ENCODE measurements at regions not wholly inside any gene's neighbourhood (a gene's known extent, or its start where the extent isn't known, plus 50 kb on each side); places are given as distances from the start of the nearest gene placed in this dataset.

DNA sequence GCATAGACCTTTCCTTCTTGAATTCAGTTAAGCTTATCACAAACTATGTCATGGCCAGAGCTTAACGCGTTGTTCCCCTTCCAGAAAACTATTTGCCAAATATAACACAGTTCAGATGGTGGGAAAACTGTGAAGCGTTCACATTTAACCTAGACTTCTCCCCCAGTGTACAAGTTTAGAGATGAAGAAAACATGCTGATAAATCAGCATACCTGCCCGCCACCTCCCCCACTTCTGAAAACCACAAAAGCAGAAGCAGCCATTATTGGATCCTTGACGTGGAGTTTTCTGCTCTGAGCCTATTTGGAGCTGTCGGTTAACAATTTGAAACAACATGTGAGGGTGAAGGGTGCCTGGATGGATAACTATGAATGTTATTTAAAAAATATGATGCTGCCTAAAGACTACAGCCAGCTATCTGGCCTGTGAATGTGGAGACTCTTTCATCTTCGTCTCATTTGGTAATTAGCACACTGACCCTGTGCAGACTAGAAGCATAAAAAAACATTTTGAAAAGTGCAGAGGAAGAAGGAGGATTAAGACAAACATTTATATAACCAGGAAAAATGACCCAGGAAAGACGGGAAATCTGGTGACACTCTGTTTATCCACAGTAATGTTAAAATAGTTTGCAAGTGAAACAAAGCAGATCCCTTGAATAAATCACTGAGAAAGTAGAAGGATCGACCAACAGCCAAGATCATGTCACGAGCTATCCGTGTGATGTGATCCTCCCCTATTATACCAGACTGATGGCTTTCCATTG lies 408.2 kb downstream of the AEBP2 start:
- no peak for DNase-seq (ENCODE audit: low spot score)
- TF ChIP-seq CTCF (IDR thresholded peaks at IDR 0.05; ENCODE audit: borderline replicate concordance, control extremely low read depth, extremely low read depth, insufficient read depth, missing control alignments), result no peak
- in situ Hi-C loops (cut with MboI; ENCODE audit: low sequenced_read_pairs, unreplicated experiment), result no loop called here

- in situ Hi-C loops (cut with MboI; ENCODE audit: low sequenced_read_pairs, unreplicated experiment), result no loop called here
- TF ChIP-seq CTCF (IDR thresholded peaks at IDR 0.05; ENCODE audit: borderline replicate concordance, control extremely low read depth, extremely low read depth, insufficient read depth, missing control alignments), result no peak
- no peak for DNase-seq (ENCODE audit: low spot score)
These were observed 409.1 kb downstream of the AEBP2 start for GRCh38 chr12:19848421-19848820.

DNA sequence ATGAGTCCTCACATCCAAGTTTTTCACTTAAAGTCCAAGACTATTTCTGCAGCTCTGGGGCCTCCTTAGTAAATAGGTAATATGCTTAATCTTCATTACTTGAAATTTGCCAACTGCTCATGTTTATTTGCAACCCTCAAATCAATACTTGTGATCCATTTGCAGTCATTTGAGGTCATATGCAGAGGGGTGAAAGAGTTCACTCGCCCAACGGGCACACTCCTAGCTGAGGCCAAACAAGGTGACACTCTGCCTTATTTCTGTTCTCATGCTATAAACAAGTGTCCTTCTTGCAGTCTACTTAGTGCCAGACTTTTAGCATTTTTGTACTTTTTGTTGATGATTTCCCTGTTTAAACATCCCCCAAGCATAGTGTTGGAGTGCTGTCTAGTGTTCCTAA lies 409.9 kb downstream of the AEBP2 start:
- in situ Hi-C loops (cut with MboI; ENCODE audit: low sequenced_read_pairs, unreplicated experiment), result no loop called here
- no peak for TF ChIP-seq CTCF (IDR thresholded peaks at IDR 0.05; ENCODE audit: borderline replicate concordance, control extremely low read depth, extremely low read depth, insufficient read depth, missing control alignments)
- DNase-seq (ENCODE audit: low spot score), result no peak

DNA sequence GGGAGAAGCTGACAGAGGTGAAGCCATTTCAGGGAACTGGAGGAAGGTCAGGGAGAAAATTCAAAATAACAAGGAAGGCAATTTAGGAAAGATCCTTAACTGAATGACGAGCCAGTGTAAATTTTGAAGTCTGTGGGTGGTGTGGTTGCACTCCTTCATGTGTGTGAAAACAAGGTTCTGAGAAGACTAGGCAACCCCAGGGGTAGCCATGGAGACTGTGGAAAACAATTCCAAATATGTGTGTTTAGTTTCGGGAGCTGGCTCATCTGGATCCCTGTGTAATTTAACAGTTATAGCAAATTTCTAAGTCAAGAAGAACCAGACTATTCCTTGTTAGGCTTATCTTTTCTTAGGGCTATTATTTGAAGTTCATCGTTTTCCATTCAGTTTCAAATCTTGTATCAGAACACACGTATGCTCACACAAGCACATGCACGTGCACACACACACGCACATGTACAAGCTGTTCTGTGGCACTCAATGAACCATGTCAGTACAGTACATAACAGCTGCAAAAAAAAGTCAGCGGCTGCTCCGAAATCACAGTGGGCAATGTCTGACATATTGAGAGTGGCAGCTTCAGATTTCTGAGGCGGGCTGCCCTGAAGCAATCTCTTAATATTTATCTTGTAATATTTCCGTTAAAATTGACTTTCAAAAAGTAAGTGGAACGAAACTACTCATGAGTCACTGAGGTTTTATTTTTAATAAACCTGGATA lies 411.2 kb downstream of the AEBP2 start:
- no peak for TF ChIP-seq CTCF (IDR thresholded peaks at IDR 0.05; ENCODE audit: borderline replicate concordance, control extremely low read depth, extremely low read depth, insufficient read depth, missing control alignments)
- in situ Hi-C loops (cut with MboI; ENCODE audit: low sequenced_read_pairs, unreplicated experiment), result no loop called here
- DNase-seq (ENCODE audit: low spot score), result no peak

DNA sequence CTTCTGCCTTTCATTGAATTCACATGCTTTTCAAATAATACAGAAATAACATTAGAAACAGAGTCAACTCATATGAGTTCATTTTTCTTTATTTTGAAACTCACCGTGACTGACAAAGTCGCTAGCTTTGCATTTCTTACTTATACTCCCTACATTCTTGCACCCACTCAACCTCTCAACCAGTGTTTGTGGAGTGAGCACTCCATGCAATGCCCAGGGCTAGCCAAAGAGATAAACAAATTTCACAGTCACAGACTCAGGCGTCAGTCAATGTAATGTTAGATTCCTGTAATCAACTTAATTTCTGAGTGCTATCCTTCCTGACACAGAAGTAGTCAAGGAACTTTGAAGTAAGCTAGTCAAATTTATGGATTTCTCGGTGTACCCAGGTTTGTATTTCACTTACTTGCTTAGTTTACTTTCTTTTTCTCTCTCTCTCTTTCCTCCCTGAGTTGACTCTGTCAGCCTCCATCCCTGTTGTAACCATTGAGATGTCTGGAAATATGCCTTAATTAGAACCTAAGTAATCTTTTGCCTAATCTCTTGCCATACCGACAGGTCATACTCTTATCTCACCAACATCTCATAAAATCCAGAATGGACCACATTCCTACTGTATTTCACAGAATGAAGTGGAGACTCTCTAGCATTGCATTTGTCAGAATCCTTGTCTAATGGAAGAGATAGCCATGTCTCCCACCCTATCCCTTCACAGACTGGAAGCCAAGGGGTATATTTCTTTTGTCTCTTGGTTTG lies 413.0 kb downstream of the AEBP2 start:
- TF ChIP-seq CTCF (IDR thresholded peaks at IDR 0.05; ENCODE audit: borderline replicate concordance, control extremely low read depth, extremely low read depth, insufficient read depth, missing control alignments), result no peak
- no peak for DNase-seq (ENCODE audit: low spot score)
- in situ Hi-C loops (cut with MboI; ENCODE audit: low sequenced_read_pairs, unreplicated experiment), result no loop called here

DNA sequence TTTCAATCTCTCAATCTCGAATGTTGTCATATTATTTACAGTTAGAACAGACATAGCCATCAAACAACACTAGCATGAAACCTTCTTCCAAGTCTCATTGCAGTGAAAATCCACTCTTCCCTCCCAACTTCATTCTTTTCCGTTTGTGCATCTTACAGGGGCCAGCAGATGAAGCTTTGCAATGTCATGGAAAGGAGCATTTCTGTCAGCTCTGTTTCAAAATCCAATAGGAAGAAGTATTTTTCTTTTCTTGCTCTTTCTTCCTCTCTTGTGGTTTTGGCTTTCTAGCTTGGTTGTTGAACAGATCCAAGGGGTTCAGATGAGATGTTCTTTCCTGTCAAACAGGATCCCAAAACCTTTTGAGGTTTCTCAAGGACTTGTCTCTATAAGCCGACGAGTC lies 416.6 kb downstream of the AEBP2 start:
- DNase-seq (ENCODE audit: low spot score), result no peak
- no peak for TF ChIP-seq CTCF (IDR thresholded peaks at IDR 0.05; ENCODE audit: borderline replicate concordance, control extremely low read depth, extremely low read depth, insufficient read depth, missing control alignments)
- in situ Hi-C loops (cut with MboI; ENCODE audit: low sequenced_read_pairs, unreplicated experiment), result no loop called here
